Rectal smooth muscle tissue (tissue), 1 donor: ENCODE measurements at regions not wholly inside any gene's neighbourhood (a gene's known extent, or its start where the extent isn't known, plus 50 kb on each side); places are given as distances from the start of the nearest gene placed in this dataset.

Experiments
- H3K27ac ChIP-seq: one replicate; pipeline ENCODE4 v1.7.0; 2013; ENCODE audit warnings: low read depth, low read length, inconsistent platforms
- H3K27me3 ChIP-seq: one replicate; pipeline ENCODE4 v1.7.0; 2013; ENCODE audit warnings: low read length; ENCODE audit not compliant: control insufficient read depth, insufficient read depth
- H3K36me3 ChIP-seq: one replicate; pipeline ENCODE4 v1.7.0; 2013; ENCODE audit warnings: low read length; ENCODE audit not compliant: control insufficient read depth, insufficient read depth
- H3K4me1 ChIP-seq: one replicate; pipeline ENCODE4 v1.7.0; 2013; ENCODE audit warnings: low read length; ENCODE audit not compliant: control insufficient read depth, insufficient read depth
- H3K4me3 ChIP-seq: one replicate; pipeline ENCODE4 v1.7.0; 2013; ENCODE audit warnings: low read length
- H3K9ac ChIP-seq: one replicate; pipeline ENCODE4 v1.7.0; 2013; ENCODE audit warnings: low read length

GRCh38 chr10:10680496-10680895, 337.2 kb upstream of the CELF2 start:
- H3K4me1 ChIP-seq = no peaks in the 10 kb centered on the region
- H3K4me3 ChIP-seq = no peak overlapping the region
- H3K36me3 ChIP-seq = no peaks in the 10 kb centered on the region
- no peak overlapping the region for H3K27ac ChIP-seq
- H3K9ac ChIP-seq = no peak overlapping the region
- H3K27me3 ChIP-seq = no peaks in the 10 kb centered on the region

GRCh38 chr10:10684972-10685371, 332.7 kb upstream of the CELF2 start:
- no peak overlapping the region for H3K27ac ChIP-seq
- no peaks in the 10 kb centered on the region for H3K36me3 ChIP-seq
- H3K9ac ChIP-seq = no peak overlapping the region
- H3K4me1 ChIP-seq = no peaks in the 10 kb centered on the region
- no peaks in the 10 kb centered on the region for H3K27me3 ChIP-seq
- H3K4me3 ChIP-seq = no peak overlapping the region

- Histone ChIP-seq H3K9ac (no peak overlapping the region), H3K4me3 (no peak overlapping the region), H3K36me3 (no peaks in the 10 kb centered on the region), H3K27ac (no peak overlapping the region), H3K27me3 (no peaks in the 10 kb centered on the region), H3K4me1 (no peaks in the 10 kb centered on the region)
Observed at GRCh38 chr10:10685566-10685965, 332.1 kb upstream of the CELF2 start.

GRCh38 chr10:10687751-10688150, 329.9 kb upstream of the CELF2 start:
- no peak overlapping the region for H3K4me3 ChIP-seq
- H3K27ac ChIP-seq = no peak overlapping the region
- no peak overlapping the region for H3K9ac ChIP-seq
- H3K27me3 ChIP-seq = no peaks in the 10 kb centered on the region
- no peaks in the 10 kb centered on the region for H3K36me3 ChIP-seq
- H3K4me1 ChIP-seq = no peaks in the 10 kb centered on the region

GRCh38 chr10:10699427-10699826, 318.2 kb upstream of the CELF2 start:
- no peaks in the 10 kb centered on the region for H3K36me3 ChIP-seq
- H3K9ac ChIP-seq = no peak overlapping the region
- no peaks in the 10 kb centered on the region for H3K4me1 ChIP-seq
- no peak overlapping the region for H3K27ac ChIP-seq
- no peaks in the 10 kb centered on the region for H3K27me3 ChIP-seq
- no peak overlapping the region for H3K4me3 ChIP-seq

- no peaks in the 10 kb centered on the region for H3K4me1 ChIP-seq
- no peak overlapping the region for H3K9ac ChIP-seq
- no peak overlapping the region for H3K4me3 ChIP-seq
- no peak overlapping the region for H3K27ac ChIP-seq
- H3K36me3 ChIP-seq = no peaks in the 10 kb centered on the region
- no peaks in the 10 kb centered on the region for H3K27me3 ChIP-seq
Observed at GRCh38 chr10:10701084-10701611, 316.5 kb upstream of the CELF2 start.

GRCh38 chr10:10702211-10702610, 315.5 kb upstream of the CELF2 start:
- Histone ChIP-seq H3K27me3 (no peaks in the 10 kb centered on the region), H3K4me3 (no peak overlapping the region), H3K4me1 (no peaks in the 10 kb centered on the region), H3K9ac (no peak overlapping the region), H3K27ac (no peak overlapping the region), H3K36me3 (no peaks in the 10 kb centered on the region)

GRCh38 chr10:10703382-10703781, 314.3 kb upstream of the CELF2 start:
- Histone ChIP-seq H3K36me3 (no peaks in the 10 kb centered on the region), H3K4me3 (no peak overlapping the region), H3K4me1 (no peaks in the 10 kb centered on the region), H3K27me3 (no peaks in the 10 kb centered on the region), H3K9ac (no peak overlapping the region), H3K27ac (no peak overlapping the region)

GRCh38 chr10:10712155-10712704, 305.4 kb upstream of the CELF2 start:
- H3K27me3 ChIP-seq = no peaks in the 10 kb centered on the region
- no peaks in the 10 kb centered on the region for H3K4me1 ChIP-seq
- H3K4me3 ChIP-seq = no peak overlapping the region

GRCh38 chr10:10714327-10714726, 303.3 kb upstream of the CELF2 start:
- no peaks in the 10 kb centered on the region for H3K27me3 ChIP-seq
- no peak overlapping the region for H3K9ac ChIP-seq
- no peaks in the 10 kb centered on the region for H3K36me3 ChIP-seq
- no peak overlapping the region for H3K4me3 ChIP-seq
- H3K27ac ChIP-seq = no peak overlapping the region
- no peaks in the 10 kb centered on the region for H3K4me1 ChIP-seq

More at GRCh38 chr10:10712155-10712704, 305.4 kb upstream of the CELF2 start:
- H3K27ac ChIP-seq = no peak overlapping the region
- no peaks in the 10 kb centered on the region for H3K36me3 ChIP-seq
- H3K9ac ChIP-seq = no peak overlapping the region

GRCh38 chr10:10716972-10717371, 300.7 kb upstream of the CELF2 start:
- H3K9ac ChIP-seq = no peak overlapping the region
- no peaks in the 10 kb centered on the region for H3K4me1 ChIP-seq
- H3K36me3 ChIP-seq = no peaks in the 10 kb centered on the region
- H3K27me3 ChIP-seq = no peaks in the 10 kb centered on the region
- no peak overlapping the region for H3K4me3 ChIP-seq
- no peak overlapping the region for H3K27ac ChIP-seq

- Histone ChIP-seq H3K27ac (no peak overlapping the region), H3K27me3 (no peaks in the 10 kb centered on the region), H3K4me3 (no peak overlapping the region), H3K4me1 (no peaks in the 10 kb centered on the region), H3K36me3 (no peaks in the 10 kb centered on the region), H3K9ac (no peak overlapping the region)
Observed at GRCh38 chr10:10722422-10722821, 295.2 kb upstream of the CELF2 start.

GRCh38 chr10:10725196-10725595, 292.5 kb upstream of the CELF2 start:
- Histone ChIP-seq H3K27ac (no peak overlapping the region), H3K4me1 (no peaks in the 10 kb centered on the region), H3K4me3 (no peak overlapping the region), H3K9ac (no peak overlapping the region), H3K36me3 (no peaks in the 10 kb centered on the region), H3K27me3 (no peaks in the 10 kb centered on the region)
